GM18858 (cell line): ENCODE measurements at regions not wholly inside any gene's neighbourhood (a gene's known extent, or its start where the extent isn't known, plus 50 kb on each side); places are given as distances from the start of the nearest gene placed in this dataset.
"Not testable (repeated sequence)": the region's sequence is repeated elsewhere in the genome, so short reads cannot be mapped to it uniquely, and the experiment has no call there.

Experiments
- ATAC-seq: cut with Tn5 transposase; IDR thresholded peaks from one replicate; pipeline ENCODE4 v1.9.1; 2021; ENCODE audit not compliant: unreplicated experiment

- ATAC-seq: no peak
Observed at GRCh38 chr10:64635906-64636305, 1114.7 kb downstream of the REEP3 start.

DNA sequence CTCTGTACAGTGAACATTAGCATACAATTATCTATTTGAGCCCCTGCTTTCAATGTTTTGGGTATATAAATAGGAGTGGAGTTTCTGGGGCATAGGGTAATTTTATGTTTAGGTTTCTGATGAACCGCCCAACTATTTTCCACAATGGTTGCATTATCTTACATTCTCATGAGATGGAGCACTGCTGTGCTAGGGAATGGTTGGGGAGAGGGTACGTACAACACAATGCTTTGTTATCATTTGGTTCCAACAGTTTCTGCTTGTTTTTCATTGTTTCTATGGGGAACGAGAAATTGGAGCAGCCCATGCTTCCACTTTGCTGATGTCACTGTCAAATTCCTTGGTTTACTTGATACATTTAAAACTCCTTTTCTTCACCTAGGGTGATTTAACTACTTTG, 1115.3 kb downstream of the REEP3 start:
- ATAC-seq: no peak

- ATAC-seq: no peak
Observed at GRCh38 chr10:64637939-64638338, 1116.7 kb downstream of the REEP3 start.

DNA sequence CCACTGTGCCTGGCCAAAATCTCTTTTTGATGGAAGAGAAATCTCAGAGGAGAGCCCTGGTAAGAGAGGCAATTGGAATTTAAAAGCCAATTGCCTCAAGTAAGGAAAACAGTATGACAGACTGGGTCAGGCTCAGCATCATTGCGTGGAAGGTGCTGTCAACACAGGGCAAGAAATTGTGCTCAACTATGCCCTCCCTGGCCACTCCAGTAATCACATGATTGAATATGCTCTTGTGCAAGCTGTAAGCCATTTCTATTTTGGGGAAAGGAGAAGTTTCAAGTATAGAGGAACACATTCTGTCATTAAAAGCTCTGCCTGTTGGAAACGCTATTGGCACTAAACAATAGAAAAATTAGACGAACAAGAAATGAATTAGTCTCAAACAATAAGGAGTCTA, 1127.7 kb downstream of the REEP3 start:
- ATAC-seq: peak; percentile 54

- ATAC-seq: no peak
Observed at GRCh38 chr10:64658528-64658927, 1137.3 kb downstream of the REEP3 start.

DNA sequence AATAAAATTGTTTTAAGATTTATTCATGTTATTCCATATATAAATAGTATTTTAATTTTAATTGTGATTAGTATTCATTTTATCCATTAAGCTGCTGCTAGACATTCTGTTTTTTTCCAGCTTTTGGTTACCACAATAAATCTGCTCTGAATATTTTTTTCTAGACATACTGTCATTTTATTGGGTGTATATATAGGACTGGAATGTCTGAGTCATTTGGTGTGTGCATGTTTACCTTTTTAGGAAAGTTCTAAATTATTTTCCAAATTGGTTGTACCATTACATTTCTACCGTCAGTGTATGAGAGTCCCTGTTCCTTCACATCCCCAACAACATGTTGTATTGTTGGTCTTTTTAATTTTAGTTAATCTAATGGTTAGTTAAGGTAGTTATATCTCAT, 1138.1 kb downstream of the REEP3 start:
- no peak for ATAC-seq

DNA sequence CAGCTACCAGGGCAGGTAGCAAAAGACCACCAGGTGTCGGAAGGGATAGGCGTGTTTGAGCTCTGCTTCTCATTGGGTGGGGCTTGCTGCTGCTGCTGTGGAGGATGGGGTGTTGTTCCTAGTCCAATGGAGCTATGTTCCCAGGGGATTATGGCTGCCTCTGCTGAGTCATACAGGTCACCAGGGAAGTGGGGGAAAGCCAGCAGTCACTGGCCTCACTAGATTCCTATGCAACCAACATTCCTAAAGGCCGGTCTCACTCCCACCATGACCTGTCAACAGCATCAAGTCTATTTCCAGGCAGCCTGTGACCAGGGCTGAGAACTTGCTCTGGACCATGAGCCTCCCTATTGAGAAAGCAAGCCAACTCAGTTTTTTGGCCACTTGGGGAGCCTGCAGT, 1160.8 kb downstream of the REEP3 start:
- ATAC-seq: no peak

DNA sequence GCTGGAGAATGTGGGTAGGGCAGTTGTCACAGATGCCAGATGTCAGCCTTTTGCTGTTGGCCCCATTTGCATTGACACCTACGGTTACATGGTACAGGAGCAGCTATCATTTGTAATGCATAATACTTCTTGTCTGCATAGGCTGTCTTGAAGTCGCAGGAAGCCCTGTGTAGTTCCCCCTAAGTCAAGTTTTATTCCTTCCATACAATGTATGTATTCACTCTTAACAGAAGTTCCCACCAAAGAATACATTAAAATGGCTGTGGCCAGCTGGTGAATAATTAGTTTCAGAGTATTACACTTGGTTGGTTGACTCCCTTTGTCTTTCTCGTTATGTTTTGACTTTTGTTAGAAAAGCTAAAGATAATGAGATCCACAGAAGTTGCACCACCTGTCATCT, 1169.0 kb downstream of the REEP3 start:
- ATAC-seq: no peak

- no peak for ATAC-seq
Observed at GRCh38 chr10:64699244-64699643, 1178.0 kb downstream of the REEP3 start.

- not testable (repeated sequence) for ATAC-seq
Observed at GRCh38 chr10:64702086-64702485, 1180.9 kb downstream of the REEP3 start.

- no peak for ATAC-seq
Observed at GRCh38 chr10:64708884-64709681, 1187.9 kb downstream of the REEP3 start.

- no peak for ATAC-seq
Observed at GRCh38 chr10:64726466-64726865, 1205.3 kb downstream of the REEP3 start.

GRCh38 chr10:64731016-64731415, 1209.8 kb downstream of the REEP3 start:
- ATAC-seq: no peak

GRCh38 chr10:64732372-64732957, 1211.3 kb downstream of the REEP3 start:
- no peak for ATAC-seq

DNA sequence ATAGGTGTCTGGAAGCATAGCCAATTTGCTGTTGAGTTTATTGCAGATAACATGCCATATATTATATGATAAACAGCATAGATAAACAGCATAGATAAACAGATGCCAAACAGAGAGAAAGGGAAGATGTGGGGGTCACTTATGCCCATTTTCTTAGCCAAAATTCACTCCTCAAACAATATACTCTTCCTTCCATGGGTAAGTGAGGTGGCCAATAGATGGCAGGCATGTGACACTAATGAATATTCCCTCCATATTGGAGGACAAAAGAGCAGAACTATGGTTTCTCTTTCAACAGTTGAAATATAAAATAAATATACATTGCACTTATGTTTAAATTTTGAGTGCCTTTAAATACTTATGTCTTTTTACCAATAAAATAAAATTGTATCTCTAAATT, 1212.8 kb downstream of the REEP3 start:
- no peak for ATAC-seq

- ATAC-seq: no peak
Observed at GRCh38 chr10:64738462-64738861, 1217.3 kb downstream of the REEP3 start.

GRCh38 chr10:64745565-64745964, 1224.4 kb downstream of the REEP3 start:
- ATAC-seq: no peak

DNA sequence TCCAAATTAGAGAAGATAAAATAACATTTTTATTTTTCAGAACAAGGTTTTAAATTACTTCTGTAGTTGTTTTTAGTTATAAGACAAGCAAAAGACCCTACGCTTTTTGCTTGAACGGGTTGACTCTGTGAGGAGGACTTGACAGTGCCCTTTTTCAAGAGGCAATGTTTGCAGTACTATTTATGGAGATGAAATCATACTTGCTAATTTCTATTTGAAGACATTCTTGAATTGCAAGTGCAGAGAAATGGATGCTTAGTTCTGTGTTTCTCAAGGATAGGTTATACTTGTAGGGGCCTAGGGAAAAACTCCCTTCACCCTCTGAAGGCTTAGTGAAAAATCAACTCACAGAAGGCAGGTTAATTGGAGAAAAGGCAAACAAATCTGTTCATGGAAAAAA, 1229.5 kb downstream of the REEP3 start:
- ATAC-seq: no peak

DNA sequence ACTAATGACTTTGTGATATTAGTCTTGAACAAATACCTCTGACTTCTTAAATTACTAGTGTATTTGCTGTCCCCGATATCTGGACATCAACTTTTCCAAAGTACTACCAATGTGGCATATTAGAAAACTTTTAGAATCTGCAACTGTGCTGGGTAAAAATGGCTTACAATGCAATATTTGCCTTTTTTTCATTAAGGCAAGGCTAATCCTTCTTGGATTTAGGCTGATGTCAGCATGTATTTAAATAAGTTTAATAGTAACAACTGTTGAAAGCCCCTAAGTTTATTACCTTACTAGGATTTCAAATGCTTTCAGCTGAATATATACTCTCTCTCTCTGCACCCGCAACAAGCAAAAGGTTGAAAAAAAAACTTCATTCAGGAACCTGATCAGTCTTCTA, 1232.3 kb downstream of the REEP3 start:
- no peak for ATAC-seq

DNA sequence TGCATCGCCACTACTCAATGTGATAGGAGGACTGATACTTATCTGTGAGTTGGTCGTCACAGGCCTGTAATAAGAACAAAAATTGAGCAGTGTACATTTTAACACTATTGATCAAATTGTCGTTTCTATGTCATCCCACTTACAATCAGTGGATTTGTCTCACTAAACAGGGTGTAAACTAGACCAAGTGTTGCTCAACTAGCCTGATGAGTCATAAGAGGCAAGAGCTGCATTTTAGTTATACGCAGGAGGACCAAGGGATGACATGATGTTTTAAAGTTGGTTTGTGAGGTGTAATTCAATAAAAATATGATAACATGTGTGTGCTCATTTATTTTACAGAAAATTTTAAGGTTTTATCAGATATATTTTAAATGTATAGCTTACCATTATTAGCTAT, 1239.2 kb downstream of the REEP3 start:
- ATAC-seq: no peak

- ATAC-seq: no peak
Observed at GRCh38 chr10:64762861-64763260, 1241.7 kb downstream of the REEP3 start.

DNA sequence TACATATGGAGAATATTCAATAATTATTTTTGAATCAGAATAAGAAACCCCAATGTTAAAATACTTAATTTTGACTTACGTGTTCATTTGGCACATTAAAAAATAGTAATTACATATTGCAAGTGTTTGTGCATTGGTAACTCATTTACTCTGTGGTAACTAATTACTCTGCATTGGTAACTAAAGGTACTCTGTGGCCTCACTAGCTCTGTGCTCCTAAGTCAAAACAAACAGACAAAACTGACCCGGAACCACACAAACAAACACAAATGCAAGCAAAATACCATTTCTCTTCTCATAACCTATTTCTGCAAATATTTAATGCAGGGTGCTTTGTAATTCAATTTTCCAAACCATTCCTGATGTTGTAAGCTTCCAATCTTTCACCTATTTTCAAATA, 1244.3 kb downstream of the REEP3 start:
- no peak for ATAC-seq
